ENCODE measurements at regions not wholly inside any gene's neighbourhood (a gene's known extent, or its start where the extent isn't known, plus 50 kb on each side); places are given as distances from the start of the nearest gene placed in this dataset.

- no peak for TF ChIP-seq GATA3 (IDR thresholded peaks at IDR 0.05; ENCODE audit: low read depth, low read length)
- TF ChIP-seq GATA2 (IDR thresholded peaks at IDR 0.05; ENCODE audit: low read depth, low read length), result no peak
Observed at GRCh38 chr12:67797185-67797741, 148.7 kb downstream of the DYRK2 start.

GRCh38 chr12:67797753-67798152 is 149.2 kb downstream of the DYRK2 start:
- TF ChIP-seq GATA2 (IDR thresholded peaks at IDR 0.05; ENCODE audit: low read depth, low read length), result no peak
- TF ChIP-seq GATA3 (IDR thresholded peaks at IDR 0.05; ENCODE audit: low read depth, low read length), result no peak

- TF ChIP-seq GATA2 (IDR thresholded peaks at IDR 0.05; ENCODE audit: low read depth, low read length), result no peak
- no peak for TF ChIP-seq GATA3 (IDR thresholded peaks at IDR 0.05; ENCODE audit: low read depth, low read length)
Observed at GRCh38 chr12:67798768-67799167, 150.2 kb downstream of the DYRK2 start.

- TF ChIP-seq GATA2 (IDR thresholded peaks at IDR 0.05; ENCODE audit: low read depth, low read length), result no peak
Observed at GRCh38 chr12:67802731-67803130, 154.2 kb downstream of the DYRK2 start.

- TF ChIP-seq GATA2 (IDR thresholded peaks at IDR 0.05; ENCODE audit: low read depth, low read length) (no peak), GATA3 (IDR thresholded peaks at IDR 0.05; ENCODE audit: low read depth, low read length) (no peak)
Observed at GRCh38 chr12:67803278-67803993, 154.9 kb downstream of the DYRK2 start.

- TF ChIP-seq GATA3 (IDR thresholded peaks at IDR 0.05; ENCODE audit: low read depth, low read length) (no peak), GATA2 (IDR thresholded peaks at IDR 0.05; ENCODE audit: low read depth, low read length) (no peak)
Observed at GRCh38 chr12:67804168-67804567, 155.6 kb downstream of the DYRK2 start.

- TF ChIP-seq GATA2 (IDR thresholded peaks at IDR 0.05; ENCODE audit: low read depth, low read length), result no peak
- no peak for TF ChIP-seq GATA3 (IDR thresholded peaks at IDR 0.05; ENCODE audit: low read depth, low read length)
Observed at GRCh38 chr12:67807814-67808213, 159.3 kb downstream of the DYRK2 start.

- TF ChIP-seq GATA3 (IDR thresholded peaks at IDR 0.05; ENCODE audit: low read depth, low read length) (no peak), GATA2 (IDR thresholded peaks at IDR 0.05; ENCODE audit: low read depth, low read length) (no peak)
Observed at GRCh38 chr12:67810166-67810565, 161.6 kb downstream of the DYRK2 start.

- no peak for TF ChIP-seq GATA3 (IDR thresholded peaks at IDR 0.05; ENCODE audit: low read depth, low read length)
- TF ChIP-seq GATA2 (IDR thresholded peaks at IDR 0.05; ENCODE audit: low read depth, low read length), result no peak
Observed at GRCh38 chr12:67811437-67812361, 163.2 kb downstream of the DYRK2 start.

- TF ChIP-seq GATA3 (IDR thresholded peaks at IDR 0.05; ENCODE audit: low read depth, low read length) (no peak), GATA2 (IDR thresholded peaks at IDR 0.05; ENCODE audit: low read depth, low read length) (no peak)
Observed at GRCh38 chr12:67813456-67813904, 164.9 kb downstream of the DYRK2 start.

GRCh38 chr12:67816269-67816668 is 167.7 kb downstream of the DYRK2 start:
- TF ChIP-seq GATA2 (IDR thresholded peaks at IDR 0.05; ENCODE audit: low read depth, low read length), result no peak
- TF ChIP-seq GATA3 (IDR thresholded peaks at IDR 0.05; ENCODE audit: low read depth, low read length), result no peak

- TF ChIP-seq GATA3 (IDR thresholded peaks at IDR 0.05; ENCODE audit: low read depth, low read length) (no peak), GATA2 (IDR thresholded peaks at IDR 0.05; ENCODE audit: low read depth, low read length) (no peak)
Observed at GRCh38 chr12:67818459-67818903, 169.9 kb downstream of the DYRK2 start.

- TF ChIP-seq GATA2 (IDR thresholded peaks at IDR 0.05; ENCODE audit: low read depth, low read length), result no peak
- no peak for TF ChIP-seq GATA3 (IDR thresholded peaks at IDR 0.05; ENCODE audit: low read depth, low read length)
Observed at GRCh38 chr12:67819902-67820301, 169.3 kb upstream of the IFNG-AS1 start.

- TF ChIP-seq GATA3 (IDR thresholded peaks at IDR 0.05; ENCODE audit: low read depth, low read length) (no peak), GATA2 (IDR thresholded peaks at IDR 0.05; ENCODE audit: low read depth, low read length) (no peak)
Observed at GRCh38 chr12:67820694-67821093, 168.6 kb upstream of the IFNG-AS1 start.

All from SH-SY5Y (cell line).